Breast epithelium (tissue), 3 donors: ENCODE measurements at regions not wholly inside any gene's neighbourhood (a gene's known extent, or its start where the extent isn't known, plus 50 kb on each side); places are given as distances from the start of the nearest gene placed in this dataset.

Experiments used
- POLR2A ChIP-seq: fragments of 450-650 bp; IDR thresholded peaks from one replicate; pipeline ENCODE4 v1.6.1; 2016; ENCODE audit warnings: antibody characterized with exemption, mild to moderate bottlenecking, moderate library complexity
- POLR2AphosphoS5 ChIP-seq, 3 donors: sonication (generic); formaldehyde crosslinking; IDR thresholded peaks; one replicate each; pipeline ENCODE4 v1.6.1; 2017; ENCODE audit warnings: antibody characterized with exemption in 3 of 3
- TF ChIP-seq, protein P1 (sequence below), 3 donors: fragments of 450-650 bp; IDR thresholded peaks; one replicate each; pipeline ENCODE4 v1.5.1; 2016 to 2017; ENCODE audit warnings: antibody characterized with exemption in 3 of 3, mild to moderate bottlenecking in 3 of 3, moderate library complexity in 3 of 3

DNA sequence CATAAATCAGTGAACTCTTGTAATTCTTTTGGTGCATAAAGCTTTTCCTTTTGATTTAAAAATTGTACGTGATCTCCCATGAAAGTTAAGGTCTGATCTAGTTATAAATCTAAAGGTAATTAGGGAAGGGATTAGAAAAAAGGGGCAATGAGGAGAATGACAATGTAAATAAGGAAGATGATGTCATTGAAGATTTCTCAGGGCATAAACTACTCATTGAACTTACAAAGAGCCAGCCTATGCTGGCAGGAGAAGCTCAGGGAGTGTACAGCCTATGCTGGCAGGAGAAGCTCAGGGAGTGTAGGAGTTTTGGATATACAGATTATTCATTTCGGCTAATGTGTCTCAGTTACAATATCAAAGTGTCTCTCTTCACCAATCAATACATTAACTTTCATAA is 1533.5 kb upstream of the ADGRL3 start:
- TF ChIP-seq POLR2A (no peak), POLR2AphosphoS5 (IDR thresholded peaks at IDR 0.05) (no peak)
- TF ChIP-seq, protein P1, sequence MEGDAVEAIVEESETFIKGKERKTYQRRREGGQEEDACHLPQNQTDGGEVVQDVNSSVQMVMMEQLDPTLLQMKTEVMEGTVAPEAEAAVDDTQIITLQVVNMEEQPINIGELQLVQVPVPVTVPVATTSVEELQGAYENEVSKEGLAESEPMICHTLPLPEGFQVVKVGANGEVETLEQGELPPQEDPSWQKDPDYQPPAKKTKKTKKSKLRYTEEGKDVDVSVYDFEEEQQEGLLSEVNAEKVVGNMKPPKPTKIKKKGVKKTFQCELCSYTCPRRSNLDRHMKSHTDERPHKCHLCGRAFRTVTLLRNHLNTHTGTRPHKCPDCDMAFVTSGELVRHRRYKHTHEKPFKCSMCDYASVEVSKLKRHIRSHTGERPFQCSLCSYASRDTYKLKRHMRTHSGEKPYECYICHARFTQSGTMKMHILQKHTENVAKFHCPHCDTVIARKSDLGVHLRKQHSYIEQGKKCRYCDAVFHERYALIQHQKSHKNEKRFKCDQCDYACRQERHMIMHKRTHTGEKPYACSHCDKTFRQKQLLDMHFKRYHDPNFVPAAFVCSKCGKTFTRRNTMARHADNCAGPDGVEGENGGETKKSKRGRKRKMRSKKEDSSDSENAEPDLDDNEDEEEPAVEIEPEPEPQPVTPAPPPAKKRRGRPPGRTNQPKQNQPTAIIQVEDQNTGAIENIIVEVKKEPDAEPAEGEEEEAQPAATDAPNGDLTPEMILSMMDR (IDR thresholded peaks at IDR 0.05) = no peak
